Mesendoderm (in vitro differentiated cells): ENCODE measurements at regions not wholly inside any gene's neighbourhood (a gene's known extent, or its start where the extent isn't known, plus 50 kb on each side); places are given as distances from the start of the nearest gene placed in this dataset.

Experiments used
- DNase-seq: peaks from one replicate; pipeline ENCODE4 v3.0.0; 2013
- H2AK5ac ChIP-seq: 2 replicates; pipeline ENCODE4 v1.6.1; 2013; ENCODE audit warnings: low read length, inconsistent platforms
- H2BK120ac ChIP-seq: 2 replicates; pipeline ENCODE4 v1.6.1; 2013; ENCODE audit warnings: low read depth, mild to moderate bottlenecking, low read length, moderate library complexity, mixed read lengths
- H2BK15ac ChIP-seq: replicated peaks from 2 replicates; pipeline ENCODE4 v1.6.1; 2013; ENCODE audit warnings: low read depth, mild to moderate bottlenecking, moderate library complexity
- H2BK5ac ChIP-seq: 2 replicates; pipeline ENCODE4 v1.6.1; 2013; ENCODE audit warnings: low read length, inconsistent platforms
- H3K18ac ChIP-seq: 2 replicates; pipeline ENCODE4 v1.6.1; 2013; ENCODE audit warnings: mild to moderate bottlenecking, low read length, mixed read lengths
- H3K23ac ChIP-seq: one replicate; pipeline ENCODE4 v1.6.1; 2013; ENCODE audit warnings: low read length
- H3K27ac ChIP-seq: 2 replicates; pipeline ENCODE4 v1.5.1; 2013; ENCODE audit warnings: low read depth, mild to moderate bottlenecking, inconsistent platforms, low read length, moderate library complexity
- H3K27me3 ChIP-seq: 2 replicates; pipeline ENCODE4 v1.6.1; 2013; ENCODE audit warnings: low read length, control low read depth, mild to moderate bottlenecking, inconsistent platforms; ENCODE audit not compliant: insufficient read depth, poor library complexity
- H3K36me3 ChIP-seq: 2 replicates; pipeline ENCODE4 v1.6.1; 2013; ENCODE audit warnings: low read length, inconsistent platforms; ENCODE audit not compliant: control insufficient read depth, insufficient read depth
- H3K4ac ChIP-seq: one replicate; pipeline ENCODE4 v1.6.1; 2013; ENCODE audit warnings: low read depth, mild to moderate bottlenecking, low read length, moderate library complexity
- H3K4me1 ChIP-seq: 2 replicates; pipeline ENCODE4 v1.6.1; 2013; ENCODE audit warnings: low read depth, low read length, inconsistent platforms; ENCODE audit not compliant: control insufficient read depth
- H3K4me2 ChIP-seq: 2 replicates; pipeline ENCODE4 v1.6.1; 2013; ENCODE audit warnings: low read length
- H3K4me3 ChIP-seq: 2 replicates; pipeline ENCODE4 v1.5.1; 2013; ENCODE audit warnings: mild to moderate bottlenecking, low read length
- H3K56ac ChIP-seq: one replicate; pipeline ENCODE4 v1.6.1; 2013; ENCODE audit warnings: low read length
- H3K79me1 ChIP-seq: 2 replicates; pipeline ENCODE4 v1.6.1; 2013; ENCODE audit warnings: low read length, inconsistent platforms
- H3K79me2 ChIP-seq: 2 replicates; pipeline ENCODE4 v1.6.1; 2013; ENCODE audit warnings: mild to moderate bottlenecking, low read length; ENCODE audit not compliant: control insufficient read depth, insufficient read depth
- H3K9ac ChIP-seq: 2 replicates; pipeline ENCODE4 v1.6.1; 2013; ENCODE audit warnings: low read length, inconsistent platforms
- H4K5ac ChIP-seq: one replicate; pipeline ENCODE4 v1.6.1; 2013; ENCODE audit warnings: low read length
- H4K8ac ChIP-seq: one replicate; pipeline ENCODE4 v1.6.1; 2013; ENCODE audit warnings: low read depth, mild to moderate bottlenecking, control low read depth, low read length, moderate library complexity
- WGBS: extraction: QIAGEN DNeasy Blood & Tissue Kit; methylation state at CpG from one replicate; pipeline ENCODE4 v1.1.7; 2013; ENCODE audit warnings: low lambda C conversion rate, missing lambda C conversion rate; ENCODE audit not compliant: insufficient coverage; ENCODE audit errors: extremely low coverage; 5-methylcytosine and 5-hydroxymethylcytosine counted together

GRCh38 chr16:7843261-7843660 lies 510.6 kb downstream of the RBFOX1 start:
- H2BK15ac ChIP-seq = no peak overlapping the region
- H3K9ac ChIP-seq = no peak overlapping the region
- H3K79me1 ChIP-seq = no peaks in the 10 kb centered on the region
- H3K27ac ChIP-seq = no peak overlapping the region
- no peak overlapping the region for H3K18ac ChIP-seq
- no peaks in the 10 kb centered on the region for H3K79me2 ChIP-seq
- no peak overlapping the region for H2BK120ac ChIP-seq
- H3K36me3 ChIP-seq = no peaks in the 10 kb centered on the region
- H3K27me3 ChIP-seq = no peaks in the 10 kb centered on the region
- H2BK5ac ChIP-seq = no peak overlapping the region
- no peak overlapping the region for H3K56ac ChIP-seq
- H3K4me2 ChIP-seq = no peak overlapping the region
- DNase-seq = no peak
- no CpG with 5 or more reads among the region's 7 CpGs for WGBS
- no peak overlapping the region for H2AK5ac ChIP-seq
- H4K5ac ChIP-seq = no peak overlapping the region
- no peak overlapping the region for H3K4ac ChIP-seq
- H3K4me3 ChIP-seq = no peak overlapping the region
- no peaks in the 10 kb centered on the region for H3K4me1 ChIP-seq
- H3K23ac ChIP-seq = no peak overlapping the region
- no peak overlapping the region for H4K8ac ChIP-seq

GRCh38 chr16:7839568-7839967 lies 506.9 kb downstream of the RBFOX1 start:
- Histone ChIP-seq H3K79me2 (no peaks in the 10 kb centered on the region), H3K4me2 (no peak overlapping the region), H3K79me1 (no peaks in the 10 kb centered on the region), H2BK15ac (no peak overlapping the region), H3K36me3 (no peaks in the 10 kb centered on the region), H4K8ac (no peak overlapping the region), H3K4me1 (no peaks in the 10 kb centered on the region), H3K27ac (no peak overlapping the region), H3K27me3 (no peaks in the 10 kb centered on the region), H3K4me3 (no peak overlapping the region), H2BK120ac (no peak overlapping the region), H4K5ac (no peak overlapping the region), H3K18ac (no peak overlapping the region), H3K23ac (no peak overlapping the region), H2BK5ac (no peak overlapping the region), H3K9ac (no peak overlapping the region), H2AK5ac (no peak overlapping the region), H3K56ac (no peak overlapping the region), H3K4ac (no peak overlapping the region)
- DNase-seq = peak; percentile 23
- WGBS = no CpG with 5 or more reads among the region's 4 CpGs

GRCh38 chr16:7834771-7835431 lies 502.3 kb downstream of the RBFOX1 start:
- H3K9ac ChIP-seq = no peak overlapping the region
- no peak overlapping the region for H3K56ac ChIP-seq
- H2BK15ac ChIP-seq = no peak overlapping the region
- no CpG with 5 or more reads among the region's 1 CpG for WGBS
- H2AK5ac ChIP-seq = no peak overlapping the region
- no peaks in the 10 kb centered on the region for H3K36me3 ChIP-seq
- no peak overlapping the region for H3K4me3 ChIP-seq
- no peak overlapping the region for H3K4ac ChIP-seq
- no peak overlapping the region for H2BK120ac ChIP-seq
- no peaks in the 10 kb centered on the region for H3K79me2 ChIP-seq
- H3K4me1 ChIP-seq = no peaks in the 10 kb centered on the region
- H4K8ac ChIP-seq = no peak overlapping the region
- H3K27me3 ChIP-seq = no peaks in the 10 kb centered on the region
- H3K79me1 ChIP-seq = no peaks in the 10 kb centered on the region
- H3K18ac ChIP-seq = no peak overlapping the region
- H3K4me2 ChIP-seq = no peak overlapping the region
- no peak overlapping the region for H2BK5ac ChIP-seq
- H3K23ac ChIP-seq = no peak overlapping the region
- H3K27ac ChIP-seq = no peak overlapping the region
- peak; percentile 56 for DNase-seq
- H4K5ac ChIP-seq = no peak overlapping the region

GRCh38 chr16:7820816-7821215 lies 488.2 kb downstream of the RBFOX1 start:
- no peak overlapping the region for H2AK5ac ChIP-seq
- no peak overlapping the region for H3K27ac ChIP-seq
- H3K4me3 ChIP-seq = no peak overlapping the region
- no peaks in the 10 kb centered on the region for H3K79me2 ChIP-seq
- no peak overlapping the region for H2BK5ac ChIP-seq
- no peaks in the 10 kb centered on the region for H3K27me3 ChIP-seq
- H2BK15ac ChIP-seq = peak overlapping the region; percentile 42
- no peaks in the 10 kb centered on the region for H3K36me3 ChIP-seq
- H3K18ac ChIP-seq = peak overlapping the region; percentile 80
- no peak overlapping the region for H2BK120ac ChIP-seq
- WGBS = no CpG with 5 or more reads among the region's 4 CpGs
- H3K4me1 ChIP-seq = peaks cover 5% of the 10 kb centered on the region
- no peak overlapping the region for H3K23ac ChIP-seq
- no peak overlapping the region for H3K56ac ChIP-seq
- H4K8ac ChIP-seq = no peak overlapping the region
- peak overlapping the region; percentile 71 for H3K4ac ChIP-seq
- H3K9ac ChIP-seq = no peak overlapping the region
- no peak overlapping the region for H4K5ac ChIP-seq
- DNase-seq = peak; percentile 9
- no peak overlapping the region for H3K4me2 ChIP-seq
- H3K79me1 ChIP-seq = no peaks in the 10 kb centered on the region

GRCh38 chr16:7805686-7806396 lies 473.2 kb downstream of the RBFOX1 start:
- Histone ChIP-seq H3K56ac (no peak overlapping the region), H3K79me1 (no peaks in the 10 kb centered on the region), H3K79me2 (no peaks in the 10 kb centered on the region), H2AK5ac (no peak overlapping the region), H4K8ac (no peak overlapping the region), H2BK15ac (no peak overlapping the region), H3K27ac (no peak overlapping the region), H3K9ac (no peak overlapping the region), H3K23ac (no peak overlapping the region), H3K4ac (no peak overlapping the region), H2BK5ac (no peak overlapping the region), H3K4me2 (no peak overlapping the region), H4K5ac (no peak overlapping the region), H2BK120ac (no peak overlapping the region), H3K18ac (peak overlapping the region; percentile 28), H3K36me3 (no peaks in the 10 kb centered on the region), H3K4me1 (no peaks in the 10 kb centered on the region), H3K4me3 (no peak overlapping the region), H3K27me3 (no peaks in the 10 kb centered on the region)
- no CpG with 5 or more reads among the region's 8 CpGs for WGBS
- peak; percentile 8 for DNase-seq
